ENCODE measurements at regions not wholly inside any gene's neighbourhood (a gene's known extent, or its start where the extent isn't known, plus 50 kb on each side); places are given as distances from the start of the nearest gene placed in this dataset.

DNA sequence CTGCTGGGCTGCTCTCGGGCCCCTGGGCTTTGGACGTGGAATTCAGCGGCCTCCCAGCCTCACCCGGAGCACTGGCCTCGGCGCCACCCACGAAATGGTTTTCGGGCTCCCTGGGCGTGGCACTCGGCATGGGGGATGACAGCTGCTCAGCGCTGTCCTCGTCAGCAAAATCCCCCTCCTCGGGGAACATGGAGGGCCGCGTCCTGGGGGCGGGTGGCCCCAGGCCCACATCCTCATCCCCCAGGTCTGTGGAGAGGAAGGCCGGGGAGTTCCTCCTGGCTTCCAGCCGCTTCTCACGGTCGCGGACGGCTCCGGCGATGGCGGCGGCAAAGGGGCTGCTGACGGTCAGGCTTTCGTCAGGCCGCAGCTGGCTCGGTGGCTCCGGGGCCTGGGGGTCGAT lies 88.4 kb downstream of the CTTN start:
- H3K36me3 ChIP-seq (replicated peaks in 1 of 2; ENCODE audit: control insufficient read depth in 1 of 2, insufficient read depth in 2 of 2, low read length in 1 of 2), result no peaks in the 10 kb centered on the region
- CTCF ChIA-PET, result interaction anchor here (0.9 kb wide), 1 partner anchor 20 kb away, joined by 3 read pairs; no protein-coding TSS in a partner anchor
- 67% methylated on average over 9 of the region's 32 CpGs for WGBS (ENCODE audit: low lambda C conversion rate)

DNA sequence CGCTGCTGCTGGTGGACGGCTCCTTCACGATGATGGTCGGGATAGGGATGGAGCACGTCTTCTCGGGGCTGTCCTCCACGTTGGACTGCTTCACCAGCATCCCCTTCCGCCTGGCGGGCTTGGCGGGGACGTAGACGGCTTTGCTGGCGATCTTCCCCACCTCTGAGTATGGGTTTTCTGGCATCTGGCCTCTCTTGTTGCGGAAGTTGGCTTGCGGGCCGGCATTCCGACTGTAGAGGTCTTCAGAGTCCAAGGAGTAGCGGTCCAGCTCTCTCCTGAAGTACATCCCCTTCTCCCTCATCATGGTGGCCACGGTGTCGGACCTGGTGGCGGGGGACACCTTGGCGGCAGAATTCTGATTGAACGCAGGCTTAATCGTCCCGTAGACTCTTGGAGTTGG lies 88.8 kb downstream of the CTTN start:
- DNase-seq, result no peak
- Histone ChIP-seq H2AFZ (ENCODE audit: low read depth) (no peak overlapping the region), H3K36me3 (replicated peaks in 1 of 2; ENCODE audit: control insufficient read depth in 1 of 2, insufficient read depth in 2 of 2, low read length in 1 of 2) (no peaks in the 10 kb centered on the region), H3K79me2 (ENCODE audit: insufficient read depth) (no peaks in the 10 kb centered on the region), H3F3A (replicated peaks; ENCODE audit: insufficient read depth) (no peaks in the 10 kb centered on the region), H3K4me3 (ENCODE audit: low read depth in 2 of 2, low read length in 1 of 2) (no peak overlapping the region), H3K9me3 (no peaks in the 10 kb centered on the region), H3K4me2 (no peak overlapping the region), H3K27me3 (ENCODE audit: insufficient read depth) (no peaks in the 10 kb centered on the region), H3K27ac (ENCODE audit: low read depth in 2 of 2, low read length in 1 of 2) (no peak overlapping the region), H3K9me2 (no peaks in the 10 kb centered on the region), H3K4me1 (ENCODE audit: control insufficient read depth in 1 of 2, insufficient read depth in 2 of 2, low read depth in 1 of 2, low read length in 1 of 2) (no peaks in the 10 kb centered on the region), H4K20me1 (ENCODE audit: insufficient read depth) (no peaks in the 10 kb centered on the region), H3K9ac (no peak overlapping the region)
- no peak for TF ChIP-seq SMC3 (IDR thresholded peaks at IDR 0.05; ENCODE audit: low read depth, low read length)
- no peak for TF ChIP-seq POLR2AphosphoS5 (IDR thresholded peaks at IDR 0.05; ENCODE audit: low read depth, low read length)
- POLR2A ChIA-PET, result no interaction called here
- CTCF ChIA-PET, result no interaction called here
- WGBS (ENCODE audit: low lambda C conversion rate), result 59% methylated on average over 5 of the region's 25 CpGs

More for the DNA sequence above, 88.4 kb downstream of the CTTN start:
- Histone ChIP-seq H3K27me3 (ENCODE audit: insufficient read depth) (no peaks in the 10 kb centered on the region), H3K9me3 (no peaks in the 10 kb centered on the region), H3K4me2 (no peak overlapping the region), H3K4me1 (ENCODE audit: control insufficient read depth in 1 of 2, insufficient read depth in 2 of 2, low read depth in 1 of 2, low read length in 1 of 2) (no peaks in the 10 kb centered on the region), H3K79me2 (ENCODE audit: insufficient read depth) (no peaks in the 10 kb centered on the region), H3K4me3 (ENCODE audit: low read depth in 2 of 2, low read length in 1 of 2) (no peak overlapping the region), H3F3A (replicated peaks; ENCODE audit: insufficient read depth) (no peaks in the 10 kb centered on the region), H4K20me1 (ENCODE audit: insufficient read depth) (no peaks in the 10 kb centered on the region), H3K9ac (no peak overlapping the region), H3K9me2 (no peaks in the 10 kb centered on the region), H3K27ac (ENCODE audit: low read depth in 2 of 2, low read length in 1 of 2) (no peak overlapping the region), H2AFZ (ENCODE audit: low read depth) (no peak overlapping the region)
- no peak for TF ChIP-seq MXI1 (IDR thresholded peaks at IDR 0.05; ENCODE audit: low read depth, low read length)
- no peak for DNase-seq
- POLR2A ChIA-PET, result no interaction called here

DNA sequence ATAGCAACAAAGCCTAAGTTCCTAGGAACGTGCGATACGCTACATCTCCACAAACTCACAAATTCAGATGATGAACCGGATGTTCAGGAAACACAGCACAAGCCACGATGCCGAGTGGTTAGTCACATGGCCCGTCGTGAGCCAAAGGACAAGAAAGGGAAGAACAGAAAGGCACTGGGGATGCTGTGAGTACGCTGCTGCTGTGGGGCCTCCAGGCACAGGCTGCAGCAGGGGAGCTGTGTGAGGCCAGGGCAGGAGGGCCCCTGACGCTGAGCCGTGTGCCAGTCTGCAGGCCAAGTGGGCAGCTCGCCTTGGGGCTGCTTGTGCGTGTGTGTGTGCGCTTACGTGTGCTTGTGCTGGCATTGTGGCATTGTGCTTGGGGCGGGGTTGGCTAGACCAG lies 89.4 kb downstream of the CTTN start:
- Histone ChIP-seq H3F3A (replicated peaks; ENCODE audit: insufficient read depth) (no peaks in the 10 kb centered on the region), H3K27me3 (ENCODE audit: insufficient read depth) (no peaks in the 10 kb centered on the region), H3K9ac (no peak overlapping the region), H3K27ac (ENCODE audit: low read depth in 2 of 2, low read length in 1 of 2) (no peak overlapping the region), H3K4me3 (ENCODE audit: low read depth in 2 of 2, low read length in 1 of 2) (no peak overlapping the region), H3K36me3 (replicated peaks in 1 of 2; ENCODE audit: control insufficient read depth in 1 of 2, insufficient read depth in 2 of 2, low read length in 1 of 2) (no peaks in the 10 kb centered on the region), H3K9me3 (no peaks in the 10 kb centered on the region), H2AFZ (ENCODE audit: low read depth) (no peak overlapping the region), H3K9me2 (no peaks in the 10 kb centered on the region), H4K20me1 (ENCODE audit: insufficient read depth) (no peaks in the 10 kb centered on the region), H3K79me2 (ENCODE audit: insufficient read depth) (no peaks in the 10 kb centered on the region), H3K4me2 (no peak overlapping the region), H3K4me1 (ENCODE audit: control insufficient read depth in 1 of 2, insufficient read depth in 2 of 2, low read depth in 1 of 2, low read length in 1 of 2) (no peaks in the 10 kb centered on the region)
- 71% methylated on average over 14 of the region's 16 CpGs for WGBS (ENCODE audit: low lambda C conversion rate)
- POLR2A ChIA-PET, result no interaction called here
- TF ChIP-seq, protein P1, sequence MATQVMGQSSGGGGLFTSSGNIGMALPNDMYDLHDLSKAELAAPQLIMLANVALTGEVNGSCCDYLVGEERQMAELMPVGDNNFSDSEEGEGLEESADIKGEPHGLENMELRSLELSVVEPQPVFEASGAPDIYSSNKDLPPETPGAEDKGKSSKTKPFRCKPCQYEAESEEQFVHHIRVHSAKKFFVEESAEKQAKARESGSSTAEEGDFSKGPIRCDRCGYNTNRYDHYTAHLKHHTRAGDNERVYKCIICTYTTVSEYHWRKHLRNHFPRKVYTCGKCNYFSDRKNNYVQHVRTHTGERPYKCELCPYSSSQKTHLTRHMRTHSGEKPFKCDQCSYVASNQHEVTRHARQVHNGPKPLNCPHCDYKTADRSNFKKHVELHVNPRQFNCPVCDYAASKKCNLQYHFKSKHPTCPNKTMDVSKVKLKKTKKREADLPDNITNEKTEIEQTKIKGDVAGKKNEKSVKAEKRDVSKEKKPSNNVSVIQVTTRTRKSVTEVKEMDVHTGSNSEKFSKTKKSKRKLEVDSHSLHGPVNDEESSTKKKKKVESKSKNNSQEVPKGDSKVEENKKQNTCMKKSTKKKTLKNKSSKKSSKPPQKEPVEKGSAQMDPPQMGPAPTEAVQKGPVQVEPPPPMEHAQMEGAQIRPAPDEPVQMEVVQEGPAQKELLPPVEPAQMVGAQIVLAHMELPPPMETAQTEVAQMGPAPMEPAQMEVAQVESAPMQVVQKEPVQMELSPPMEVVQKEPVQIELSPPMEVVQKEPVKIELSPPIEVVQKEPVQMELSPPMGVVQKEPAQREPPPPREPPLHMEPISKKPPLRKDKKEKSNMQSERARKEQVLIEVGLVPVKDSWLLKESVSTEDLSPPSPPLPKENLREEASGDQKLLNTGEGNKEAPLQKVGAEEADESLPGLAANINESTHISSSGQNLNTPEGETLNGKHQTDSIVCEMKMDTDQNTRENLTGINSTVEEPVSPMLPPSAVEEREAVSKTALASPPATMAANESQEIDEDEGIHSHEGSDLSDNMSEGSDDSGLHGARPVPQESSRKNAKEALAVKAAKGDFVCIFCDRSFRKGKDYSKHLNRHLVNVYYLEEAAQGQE (IDR thresholded peaks at IDR 0.05; ENCODE audit: low read depth, low read length), result no peak
- TF ChIP-seq RXRA (IDR thresholded peaks at IDR 0.05; ENCODE audit: borderline replicate concordance, low read depth) (no peak), TCF12 (IDR thresholded peaks at IDR 0.05) (no peak), RAD21 (IDR thresholded peaks at IDR 0.05; ENCODE audit: low read length) (no peak), TEAD4 (IDR thresholded peaks at IDR 0.05; ENCODE audit: borderline replicate concordance, insufficient read depth) (no peak), FOXJ3 (CRISPR knock-in tag; IDR thresholded peaks at IDR 0.05) (no peak), NFIC (IDR thresholded peaks at IDR 0.05; ENCODE audit: borderline replicate concordance) (no peak), FOXM1 (IDR thresholded peaks at IDR 0.05; ENCODE audit: low read depth) (no peak), YY1 (IDR thresholded peaks at IDR 0.05; ENCODE audit: low read depth) (no peak), MEF2A (IDR thresholded peaks at IDR 0.05; ENCODE audit: borderline replicate concordance, low read depth) (no peak)
- TF ChIP-seq, protein P2, sequence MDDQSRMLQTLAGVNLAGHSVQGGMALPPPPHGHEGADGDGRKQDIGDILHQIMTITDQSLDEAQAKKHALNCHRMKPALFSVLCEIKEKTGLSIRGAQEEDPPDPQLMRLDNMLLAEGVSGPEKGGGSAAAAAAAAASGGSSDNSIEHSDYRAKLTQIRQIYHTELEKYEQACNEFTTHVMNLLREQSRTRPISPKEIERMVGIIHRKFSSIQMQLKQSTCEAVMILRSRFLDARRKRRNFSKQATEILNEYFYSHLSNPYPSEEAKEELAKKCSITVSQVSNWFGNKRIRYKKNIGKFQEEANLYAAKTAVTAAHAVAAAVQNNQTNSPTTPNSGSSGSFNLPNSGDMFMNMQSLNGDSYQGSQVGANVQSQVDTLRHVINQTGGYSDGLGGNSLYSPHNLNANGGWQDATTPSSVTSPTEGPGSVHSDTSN (IDR thresholded peaks at IDR 0.05), result no peak
- TF ChIP-seq, protein P3, sequence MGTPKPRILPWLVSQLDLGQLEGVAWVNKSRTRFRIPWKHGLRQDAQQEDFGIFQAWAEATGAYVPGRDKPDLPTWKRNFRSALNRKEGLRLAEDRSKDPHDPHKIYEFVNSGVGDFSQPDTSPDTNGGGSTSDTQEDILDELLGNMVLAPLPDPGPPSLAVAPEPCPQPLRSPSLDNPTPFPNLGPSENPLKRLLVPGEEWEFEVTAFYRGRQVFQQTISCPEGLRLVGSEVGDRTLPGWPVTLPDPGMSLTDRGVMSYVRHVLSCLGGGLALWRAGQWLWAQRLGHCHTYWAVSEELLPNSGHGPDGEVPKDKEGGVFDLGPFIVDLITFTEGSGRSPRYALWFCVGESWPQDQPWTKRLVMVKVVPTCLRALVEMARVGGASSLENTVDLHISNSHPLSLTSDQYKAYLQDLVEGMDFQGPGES (IDR thresholded peaks at IDR 0.05; ENCODE audit: low read depth, low read length), result no peak
- TF ChIP-seq, protein P4, sequence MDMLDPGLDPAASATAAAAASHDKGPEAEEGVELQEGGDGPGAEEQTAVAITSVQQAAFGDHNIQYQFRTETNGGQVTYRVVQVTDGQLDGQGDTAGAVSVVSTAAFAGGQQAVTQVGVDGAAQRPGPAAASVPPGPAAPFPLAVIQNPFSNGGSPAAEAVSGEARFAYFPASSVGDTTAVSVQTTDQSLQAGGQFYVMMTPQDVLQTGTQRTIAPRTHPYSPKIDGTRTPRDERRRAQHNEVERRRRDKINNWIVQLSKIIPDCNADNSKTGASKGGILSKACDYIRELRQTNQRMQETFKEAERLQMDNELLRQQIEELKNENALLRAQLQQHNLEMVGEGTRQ (IDR thresholded peaks at IDR 0.05; ENCODE audit: borderline replicate concordance, low read depth, low read length), result no peak
- CTCF ChIA-PET, result interaction anchor here (1.1 kb wide), 1 partner anchor 11 kb away, joined by 3 read pairs; no protein-coding TSS in a partner anchor
- DNase-seq, result no peak

All from SK-N-SH (cell line).